K562 (cell line): ENCODE measurements at regions not wholly inside any gene's neighbourhood (a gene's known extent, or its start where the extent isn't known, plus 50 kb on each side); places are given as distances from the start of the nearest gene placed in this dataset.

Experiments used
- ATAC-seq: fragments of 200-7000 bp; cut with Tn5 transposase; 3 replicates; pipeline ENCODE4 v1.9.1; 2020; ENCODE audit warnings: moderate library complexity
- BruUV-seq: library from RNA; stranded (reverse); fragments of 400-500 nt; replicated peaks from 2 replicates; lab custom pipeline; 2021; lab: Mats Ljungman, UMichigan
- CTCF ChIA-PET: fragments of 300-600 bp; formaldehyde crosslinking; extraction: SDS; loops from one replicate; lab custom pipeline; 2021; ENCODE audit warnings: low intra/inter-chr PET ratio; lab: Yijun Ruan, JAX
- POLR2A ChIA-PET: fragments of 300-600, 350-650 bp; sonication (Branson Sonifier 250); formaldehyde crosslinking; extraction: SDS; loops from one replicate; lab custom pipeline; 2021; ENCODE audit warnings: antibody characterized with exemption, inconsistent platforms; lab: Yijun Ruan, JAX
- DNase-seq, 4 experiments: peaks; one replicate each; pipeline versions ENCODE4 v3.0.0 to v3.0.0-alpha.2; 2011 to 2018; ENCODE audit warnings: low spot score in 3 of 4, mixed read lengths in 3 of 4; ENCODE audit errors: extremely low read depth in 1 of 4
- FAIRE-seq: peaks from 2 replicates; lab custom pipeline; 2011; peaks lifted over from hg19 to GRCh38; lab: Jason Lieb, UNC
- H2AFZ ChIP-seq: 2 replicates; pipeline ENCODE4 v1.6.0; 2011; ENCODE audit warnings: low read depth, low read length, control low read depth, inconsistent platforms
- H3K27ac ChIP-seq: fragments of 200-600 bp; 3 replicates; pipeline ENCODE4 v1.8.0; 2011; ENCODE audit warnings: low read depth, mild to moderate bottlenecking, control low read depth, inconsistent platforms, low read length, moderate library complexity, mixed read lengths; ENCODE audit errors: extremely low read depth
- H3K27me3 ChIP-seq, 2 experiments: fragments of 300-600 bp in 1 of 2; 2 replicates in 1 of 2; 3 replicates in 1 of 2; pipeline versions ENCODE4 v1.6.0 to v1.8.0; 2011; ENCODE audit warnings: inconsistent platforms in 2 of 2, low read length in 2 of 2, mild to moderate bottlenecking in 1 of 2, mixed read lengths in 1 of 2, moderate library complexity in 1 of 2; ENCODE audit not compliant: control insufficient read depth in 2 of 2, insufficient read depth in 2 of 2
- H3K36me3 ChIP-seq: fragments of 300-600 bp; 3 replicates; pipeline ENCODE4 v1.8.0; 2011; ENCODE audit warnings: mild to moderate bottlenecking, low read length, inconsistent platforms; ENCODE audit not compliant: control insufficient read depth, insufficient read depth
- H3K4me1 ChIP-seq, 2 experiments: fragments of 200-600 bp in 1 of 2; replicated peaks in 1 of 2; 2 replicates in 1 of 2; 3 replicates in 1 of 2; pipeline versions ENCODE4 v1.5.1 to v1.8.0; 2011; ENCODE audit warnings: inconsistent platforms in 2 of 2, low read length in 2 of 2, mild to moderate bottlenecking in 1 of 2, mixed read lengths in 1 of 2, moderate library complexity in 1 of 2; ENCODE audit not compliant: control insufficient read depth in 2 of 2, insufficient read depth in 2 of 2
- H3K4me2 ChIP-seq: 2 replicates; pipeline ENCODE4 v1.6.1; 2011; ENCODE audit warnings: low read length, control low read depth, inconsistent platforms, mixed read lengths; ENCODE audit not compliant: insufficient read depth
- H3K4me3 ChIP-seq: fragments of 200-600 bp; sonication (generic), shearing (Covaris generic); 2 replicates; pipeline ENCODE4 v1.5.1; 2016; ENCODE audit warnings: control low read depth, inconsistent platforms
- H3K79me2 ChIP-seq: fragments of 200-600 bp; 3 replicates; pipeline ENCODE4 v1.8.0; 2011; ENCODE audit warnings: low read length, inconsistent platforms; ENCODE audit not compliant: control insufficient read depth, insufficient read depth
- H3K9ac ChIP-seq, 2 experiments: 2 replicates each; pipeline versions ENCODE4 v1.6.0 to v1.6.1; 2011; ENCODE audit warnings: low read depth in 2 of 2, low read length in 2 of 2, control low read depth in 1 of 2, inconsistent platforms in 1 of 2, mild to moderate bottlenecking in 1 of 2, mixed read lengths in 1 of 2; ENCODE audit not compliant: insufficient read depth in 1 of 2
- H3K9me1 ChIP-seq: one replicate; pipeline ENCODE4 v1.6.0; 2011; ENCODE audit warnings: inconsistent platforms, mild to moderate bottlenecking, low read length, moderate library complexity; ENCODE audit not compliant: control insufficient read depth, insufficient read depth
- H3K9me3 ChIP-seq: replicated peaks from 2 replicates; pipeline ENCODE4 v1.5.1; 2011; ENCODE audit warnings: low read depth, low read length, inconsistent platforms; ENCODE audit not compliant: control insufficient read depth, insufficient read depth
- H4K20me1 ChIP-seq: replicated peaks from 2 replicates; pipeline ENCODE4 v1.6.1; 2011; ENCODE audit warnings: low read length, inconsistent platforms, mixed read lengths; ENCODE audit not compliant: control insufficient read depth, insufficient read depth
- CBX5 ChIP-seq: IDR thresholded peaks from 2 replicates; pipeline ENCODE4 v1.6.1; 2014; ENCODE audit warnings: low read depth, borderline replicate concordance
- CHAMP1 ChIP-seq: fragments of 450-650 bp; IDR thresholded peaks from 2 replicates; pipeline ENCODE4 v1.6.1; 2016; ENCODE audit warnings: mild to moderate bottlenecking
- ERF ChIP-seq: fragments of 450-650 bp; formaldehyde crosslinking; IDR thresholded peaks from 2 replicates; pipeline ENCODE4 v1.4.0; 2020; ENCODE audit warnings: mild to moderate bottlenecking, mixed read lengths
- ETV1 ChIP-seq: fragments of 450-650 bp; conservative IDR thresholded peaks from 2 replicates; pipeline ENCODE4 v1.6.1; 2016; ENCODE audit warnings: missing genetic modification characterization, control low read depth, low read depth, missing compliant biosample characterization
- KDM5B ChIP-seq: fragments of 200-600 bp; sonication (generic); IDR thresholded peaks from 2 replicates; pipeline ENCODE4 v1.6.1; 2012; ENCODE audit warnings: low read depth, mild to moderate bottlenecking, moderate library complexity, low read length, control low read depth, inconsistent platforms; ENCODE audit not compliant: insufficient replicate concordance
- KLF1 ChIP-seq: fragments of 450-650 bp; IDR thresholded peaks from 2 replicates; pipeline ENCODE4 v1.6.1; 2016; ENCODE audit warnings: missing genetic modification characterization, missing compliant biosample characterization
- MED1 ChIP-seq: sonication (generic); formaldehyde crosslinking; IDR thresholded peaks from 2 replicates; pipeline ENCODE4 v1.8.1; 2023; ENCODE audit warnings: missing genetic modification reagents, borderline replicate concordance
- MYNN ChIP-seq, 2 experiments: sonication (generic); formaldehyde crosslinking in 1 of 2; IDR thresholded peaks; 2 replicates each; pipeline versions ENCODE4 v1.5.0 to v1.6.1; 2016 to 2020; ENCODE audit warnings: antibody characterized with exemption in 1 of 2, missing genetic modification reagents in 1 of 2
- SAFB ChIP-seq: fragments of 200-400 bp; formaldehyde crosslinking; IDR thresholded peaks from 2 replicates; pipeline ENCODE4 v1.6.1; 2017; ENCODE audit warnings: low read depth, low read length, borderline replicate concordance
- SNAPC5 ChIP-seq: fragments of 250-450 bp; sonication (Bioruptor Pico); IDR thresholded peaks from 2 replicates; pipeline ENCODE4 v1.8.0; 2021; ENCODE audit warnings: moderate library complexity, mild to moderate bottlenecking, inconsistent platforms
- SPI1 ChIP-seq: IDR thresholded peaks from 2 replicates; pipeline ENCODE4 v1.6.1; 2011; ENCODE audit warnings: low read depth, low read length, control low read depth, borderline replicate concordance
- SREBF2 ChIP-seq: sonication (generic); formaldehyde crosslinking; IDR thresholded peaks from 2 replicates; pipeline ENCODE4 v1.4.0; 2020; ENCODE audit warnings: mild to moderate bottlenecking, missing genetic modification reagents
- THRB ChIP-seq: fragments of 450-650 bp; formaldehyde crosslinking; conservative IDR thresholded peaks from 2 replicates; pipeline ENCODE4 v1.4.0; 2022; ENCODE audit warnings: mild to moderate bottlenecking, missing genetic modification characterization
- ZBTB9 ChIP-seq: fragments of 450-650 bp; formaldehyde crosslinking; IDR thresholded peaks from 2 replicates; pipeline ENCODE4 v1.4.0; 2020; ENCODE audit warnings: mild to moderate bottlenecking, moderate library complexity
- ZNF253 ChIP-seq: fragments of 250-450 bp; sonication (Bioruptor Pico); conservative IDR thresholded peaks from 2 replicates; pipeline ENCODE4 v1.6.1; 2021; ENCODE audit warnings: mild to moderate bottlenecking
- ZNF717 ChIP-seq: fragments of 250-450 bp; sonication (Bioruptor Pico); IDR thresholded peaks from 2 replicates; pipeline ENCODE4 v1.5.0; 2021
- in situ Hi-C: fragments of 300-500 bp; cut with MboI; formaldehyde crosslinking; loops from 4 replicates; pipeline ENCODE4 v1.15.0; 2018; ENCODE audit warnings: inconsistent platforms, mixed read lengths
- intact Hi-C: fragments of 100-400 bp; cut with micrococcal nuclease; formaldehyde crosslinking; loops from 2 replicates; pipeline ENCODE4 v1.14.2; 2022

- no peak overlapping the region for H3K27ac ChIP-seq
- no peaks in the 10 kb centered on the region for H3K4me1 ChIP-seq
- in situ Hi-C loops (no loop called here), intact Hi-C loops (no loop called here)
- ATAC-seq = no peak
- H2AFZ ChIP-seq = no peak overlapping the region
- no peaks in the 10 kb centered on the region for H3K36me3 ChIP-seq
- no peaks in the 10 kb centered on the region; the same call in none of the 2 replicates for H3K9me3 ChIP-seq
- POLR2A ChIA-PET = no interaction called here
- TF ChIP-seq CBX5 (no peak), MED1 (no peak), SNAPC5 (CRISPR knock-in tag) (no peak), ZBTB9 (CRISPR knock-in tag) (no peak), CHAMP1 (no peak), SPI1 (no peak), ZNF253 (CRISPR knock-in tag) (no peak), THRB (no peak), KDM5B (no peak), KLF1 (tag) (no peak), SREBF2 (no peak), ZNF717 (no peak), SAFB (no peak), ERF (CRISPR knock-in tag) (no peak), MYNN (IDR thresholded peaks at IDR 0.05) (no peak), MYNN (CRISPR knock-in tag; IDR thresholded peaks at IDR 0.05) (no peak), ETV1 (tag) (no peak)
- no peak overlapping the region for H3K9ac ChIP-seq
- H3K9me1 ChIP-seq = no peaks in the 10 kb centered on the region
- H4K20me1 ChIP-seq = no peaks in the 10 kb centered on the region
- CTCF ChIA-PET = no interaction called here
- no peaks in the 10 kb centered on the region for H3K27me3 ChIP-seq
- no peak overlapping the region for H3K4me2 ChIP-seq
- no peak for DNase-seq
- no peak overlapping the region for H3K4me3 ChIP-seq
- BruUV-seq = no TSS peak
- no peaks in the 10 kb centered on the region for H3K79me2 ChIP-seq
- no peak for FAIRE-seq
Observed at GRCh38 chr4:27843776-27844175, 983.1 kb downstream of the STIM2 start.
